ENCODE measurements at regions not wholly inside any gene's neighbourhood (a gene's known extent, or its start where the extent isn't known, plus 50 kb on each side); places are given as distances from the start of the nearest gene placed in this dataset.

GRCh38 chr1:106879538-106879937 lies 176.9 kb upstream of the PRMT6 start:
- TF ChIP-seq, protein P1, sequence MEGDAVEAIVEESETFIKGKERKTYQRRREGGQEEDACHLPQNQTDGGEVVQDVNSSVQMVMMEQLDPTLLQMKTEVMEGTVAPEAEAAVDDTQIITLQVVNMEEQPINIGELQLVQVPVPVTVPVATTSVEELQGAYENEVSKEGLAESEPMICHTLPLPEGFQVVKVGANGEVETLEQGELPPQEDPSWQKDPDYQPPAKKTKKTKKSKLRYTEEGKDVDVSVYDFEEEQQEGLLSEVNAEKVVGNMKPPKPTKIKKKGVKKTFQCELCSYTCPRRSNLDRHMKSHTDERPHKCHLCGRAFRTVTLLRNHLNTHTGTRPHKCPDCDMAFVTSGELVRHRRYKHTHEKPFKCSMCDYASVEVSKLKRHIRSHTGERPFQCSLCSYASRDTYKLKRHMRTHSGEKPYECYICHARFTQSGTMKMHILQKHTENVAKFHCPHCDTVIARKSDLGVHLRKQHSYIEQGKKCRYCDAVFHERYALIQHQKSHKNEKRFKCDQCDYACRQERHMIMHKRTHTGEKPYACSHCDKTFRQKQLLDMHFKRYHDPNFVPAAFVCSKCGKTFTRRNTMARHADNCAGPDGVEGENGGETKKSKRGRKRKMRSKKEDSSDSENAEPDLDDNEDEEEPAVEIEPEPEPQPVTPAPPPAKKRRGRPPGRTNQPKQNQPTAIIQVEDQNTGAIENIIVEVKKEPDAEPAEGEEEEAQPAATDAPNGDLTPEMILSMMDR (IDR thresholded peaks at IDR 0.05), result no peak
- TF ChIP-seq ZFX (IDR thresholded peaks at IDR 0.05; ENCODE audit: borderline replicate concordance), result no peak
- no peak overlapping the region for H3K27ac ChIP-seq

DNA sequence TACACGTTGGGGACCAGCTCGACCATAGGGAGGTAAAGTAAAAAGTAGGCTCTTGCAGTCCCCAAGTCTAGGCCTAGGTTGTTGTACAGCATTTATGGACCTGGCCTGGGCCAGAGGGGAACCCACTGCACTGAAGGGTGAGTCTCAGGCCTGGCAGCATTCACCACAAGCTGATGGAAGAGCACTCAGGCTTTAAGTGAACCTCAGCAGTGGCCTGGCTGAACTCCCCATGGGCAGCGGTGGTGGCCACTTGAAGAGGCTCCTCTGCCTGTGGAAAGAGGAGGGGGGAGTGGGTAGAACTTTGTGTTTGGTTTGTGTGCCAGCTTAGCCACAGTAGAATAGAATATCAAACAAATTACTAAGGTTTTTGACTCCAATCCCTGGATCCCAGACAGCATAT lies 176.2 kb upstream of the PRMT6 start:
- TF ChIP-seq ZFX (IDR thresholded peaks at IDR 0.05; ENCODE audit: borderline replicate concordance), result no peak
- TF ChIP-seq, protein P1 (IDR thresholded peaks at IDR 0.05), result no peak
- no peak overlapping the region for H3K27ac ChIP-seq

DNA sequence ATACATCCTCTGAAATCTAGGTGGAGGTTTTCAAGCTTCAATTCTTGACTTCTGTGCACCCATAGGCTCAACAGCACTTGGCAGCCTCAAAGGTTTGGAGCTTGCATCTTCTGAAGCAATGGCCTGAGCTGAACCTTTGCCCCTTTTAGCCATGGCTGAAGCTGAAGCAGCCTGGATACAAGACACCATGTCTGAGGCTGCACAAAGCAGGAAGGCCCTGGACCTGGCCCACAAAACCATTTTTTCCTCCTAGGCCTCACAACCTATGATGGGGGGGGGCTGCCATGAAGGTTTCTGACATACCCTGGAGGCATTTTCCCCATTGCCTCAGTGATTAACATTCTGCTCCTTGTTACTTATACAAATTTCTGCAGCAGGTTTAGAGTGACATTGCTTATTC lies 173.3 kb upstream of the PRMT6 start:
- H3K27ac ChIP-seq, result no peak overlapping the region
- no peak for TF ChIP-seq ZFX (IDR thresholded peaks at IDR 0.05; ENCODE audit: borderline replicate concordance)
- TF ChIP-seq, protein P1 (IDR thresholded peaks at IDR 0.05), result no peak

GRCh38 chr1:106889059-106889458 lies 167.4 kb upstream of the PRMT6 start:
- H3K27ac ChIP-seq, result no peak overlapping the region
- TF ChIP-seq, protein P1 (IDR thresholded peaks at IDR 0.05), result no peak
- no peak for TF ChIP-seq ZFX (IDR thresholded peaks at IDR 0.05; ENCODE audit: borderline replicate concordance)

- H3K27ac ChIP-seq, result no peak overlapping the region
- TF ChIP-seq, protein P1 (IDR thresholded peaks at IDR 0.05), result no peak
- TF ChIP-seq ZFX (IDR thresholded peaks at IDR 0.05; ENCODE audit: borderline replicate concordance), result no peak
These were observed 166.9 kb upstream of the PRMT6 start for GRCh38 chr1:106889583-106889982.

GRCh38 chr1:106897976-106898375 lies 158.5 kb upstream of the PRMT6 start:
- H3K27ac ChIP-seq, result no peak overlapping the region
- no peak for TF ChIP-seq ZFX (IDR thresholded peaks at IDR 0.05; ENCODE audit: borderline replicate concordance)

DNA sequence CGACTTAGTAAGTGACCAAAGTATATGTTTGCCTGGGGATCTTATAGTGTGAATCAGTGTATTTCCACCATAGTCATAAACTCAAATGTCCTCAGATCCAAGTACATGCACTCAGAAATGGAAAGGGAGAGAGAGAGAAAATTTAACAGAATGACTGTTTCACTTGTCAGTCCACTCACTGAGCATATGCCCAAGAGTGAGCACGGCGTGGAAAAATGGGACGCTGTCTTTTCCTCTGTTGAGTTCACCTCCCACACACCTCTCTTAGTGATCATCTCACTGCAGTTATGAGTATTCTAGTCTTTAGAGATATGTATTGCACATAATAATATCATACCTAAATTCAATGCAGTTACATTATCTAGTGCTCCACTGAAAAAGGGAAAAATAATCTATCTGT lies 156.8 kb upstream of the PRMT6 start:
- TF ChIP-seq, protein P1 (IDR thresholded peaks at IDR 0.05), result no peak
- no peak for TF ChIP-seq ZFX (IDR thresholded peaks at IDR 0.05; ENCODE audit: borderline replicate concordance)

DNA sequence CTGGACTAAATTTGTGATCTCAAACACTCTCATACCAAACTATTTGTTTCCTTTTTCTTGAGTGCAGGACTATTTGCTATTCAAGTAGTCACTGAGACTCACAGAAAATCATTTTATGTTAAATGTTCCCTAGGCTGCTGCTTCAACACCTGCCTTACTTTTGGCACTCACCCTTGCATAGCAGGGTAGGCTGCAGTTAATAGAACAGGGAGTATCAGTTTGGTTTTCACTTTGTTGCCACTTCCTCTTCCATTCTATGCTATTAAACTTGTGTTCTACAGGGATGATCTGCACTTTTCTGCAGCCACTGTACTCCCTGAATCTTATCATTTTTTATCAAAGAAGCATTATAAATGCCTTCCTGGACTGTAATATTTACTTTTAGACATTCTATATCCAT lies 148.7 kb upstream of the PRMT6 start:
- TF ChIP-seq, protein P1 (IDR thresholded peaks at IDR 0.05), result no peak
- no peak for TF ChIP-seq ZFX (IDR thresholded peaks at IDR 0.05; ENCODE audit: borderline replicate concordance)
- no peak overlapping the region for H3K27ac ChIP-seq

More for the DNA sequence above, 156.8 kb upstream of the PRMT6 start:
- H3K27ac ChIP-seq, result no peak overlapping the region
